Neural cell (in vitro differentiated cells): ENCODE measurements at regions not wholly inside any gene's neighbourhood (a gene's known extent, or its start where the extent isn't known, plus 50 kb on each side); places are given as distances from the start of the nearest gene placed in this dataset.

ENCODE experiments used
- EZH2 ChIP-seq: fragments of 200-600, 300-800 bp; shearing (Covaris generic), sonication (generic); IDR thresholded peaks from 2 replicates; pipeline ENCODE4 v1.6.1; 2014; ENCODE audit warnings: antibody characterized with exemption, low read length, borderline replicate concordance, mild to moderate bottlenecking; ENCODE audit not compliant: insufficient read depth, poor library complexity, severe bottlenecking
- MXI1 ChIP-seq: fragments of 450-650 bp; conservative IDR thresholded peaks from 2 replicates; pipeline ENCODE4 v1.6.1; 2014; ENCODE audit warnings: antibody characterized with exemption, mild to moderate bottlenecking; ENCODE audit not compliant: poor library complexity, severe bottlenecking
- SMC3 ChIP-seq: fragments of 450-650 bp; conservative IDR thresholded peaks from 2 replicates; pipeline ENCODE4 v1.6.1; 2014; ENCODE audit warnings: antibody characterized with exemption, mild to moderate bottlenecking, moderate library complexity; ENCODE audit not compliant: poor library complexity
- TF ChIP-seq, protein P1 (sequence below): IDR thresholded peaks from 2 replicates; pipeline ENCODE4 v1.6.1; 2012; ENCODE audit warnings: borderline replicate concordance

DNA sequence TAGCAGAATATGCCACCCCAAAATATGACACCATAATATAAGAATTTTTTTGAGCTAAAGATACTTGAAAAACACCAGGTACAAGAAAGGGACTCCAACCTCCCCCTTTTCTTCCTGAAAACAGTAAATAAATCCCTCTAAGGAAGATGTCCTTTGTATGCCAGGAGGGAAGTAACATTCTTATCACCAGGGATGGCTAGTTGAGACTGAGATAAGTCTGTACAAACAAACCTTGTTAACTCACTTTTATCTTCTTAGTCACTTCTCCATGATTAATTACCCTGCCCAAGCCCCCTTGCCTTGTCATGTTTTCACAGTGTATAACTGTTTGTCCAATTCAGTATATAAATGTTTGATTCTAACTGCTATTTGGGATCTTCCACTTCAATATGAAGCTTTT is 888.0 kb downstream of the PCDH18 start:
- TF ChIP-seq MXI1 (no peak), EZH2 (no peak), SMC3 (no peak)
- TF ChIP-seq, protein P1, sequence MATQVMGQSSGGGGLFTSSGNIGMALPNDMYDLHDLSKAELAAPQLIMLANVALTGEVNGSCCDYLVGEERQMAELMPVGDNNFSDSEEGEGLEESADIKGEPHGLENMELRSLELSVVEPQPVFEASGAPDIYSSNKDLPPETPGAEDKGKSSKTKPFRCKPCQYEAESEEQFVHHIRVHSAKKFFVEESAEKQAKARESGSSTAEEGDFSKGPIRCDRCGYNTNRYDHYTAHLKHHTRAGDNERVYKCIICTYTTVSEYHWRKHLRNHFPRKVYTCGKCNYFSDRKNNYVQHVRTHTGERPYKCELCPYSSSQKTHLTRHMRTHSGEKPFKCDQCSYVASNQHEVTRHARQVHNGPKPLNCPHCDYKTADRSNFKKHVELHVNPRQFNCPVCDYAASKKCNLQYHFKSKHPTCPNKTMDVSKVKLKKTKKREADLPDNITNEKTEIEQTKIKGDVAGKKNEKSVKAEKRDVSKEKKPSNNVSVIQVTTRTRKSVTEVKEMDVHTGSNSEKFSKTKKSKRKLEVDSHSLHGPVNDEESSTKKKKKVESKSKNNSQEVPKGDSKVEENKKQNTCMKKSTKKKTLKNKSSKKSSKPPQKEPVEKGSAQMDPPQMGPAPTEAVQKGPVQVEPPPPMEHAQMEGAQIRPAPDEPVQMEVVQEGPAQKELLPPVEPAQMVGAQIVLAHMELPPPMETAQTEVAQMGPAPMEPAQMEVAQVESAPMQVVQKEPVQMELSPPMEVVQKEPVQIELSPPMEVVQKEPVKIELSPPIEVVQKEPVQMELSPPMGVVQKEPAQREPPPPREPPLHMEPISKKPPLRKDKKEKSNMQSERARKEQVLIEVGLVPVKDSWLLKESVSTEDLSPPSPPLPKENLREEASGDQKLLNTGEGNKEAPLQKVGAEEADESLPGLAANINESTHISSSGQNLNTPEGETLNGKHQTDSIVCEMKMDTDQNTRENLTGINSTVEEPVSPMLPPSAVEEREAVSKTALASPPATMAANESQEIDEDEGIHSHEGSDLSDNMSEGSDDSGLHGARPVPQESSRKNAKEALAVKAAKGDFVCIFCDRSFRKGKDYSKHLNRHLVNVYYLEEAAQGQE, result no peak
